ENCODE measurements at regions not wholly inside any gene's neighbourhood (a gene's known extent, or its start where the extent isn't known, plus 50 kb on each side); places are given as distances from the start of the nearest gene placed in this dataset.

DNA sequence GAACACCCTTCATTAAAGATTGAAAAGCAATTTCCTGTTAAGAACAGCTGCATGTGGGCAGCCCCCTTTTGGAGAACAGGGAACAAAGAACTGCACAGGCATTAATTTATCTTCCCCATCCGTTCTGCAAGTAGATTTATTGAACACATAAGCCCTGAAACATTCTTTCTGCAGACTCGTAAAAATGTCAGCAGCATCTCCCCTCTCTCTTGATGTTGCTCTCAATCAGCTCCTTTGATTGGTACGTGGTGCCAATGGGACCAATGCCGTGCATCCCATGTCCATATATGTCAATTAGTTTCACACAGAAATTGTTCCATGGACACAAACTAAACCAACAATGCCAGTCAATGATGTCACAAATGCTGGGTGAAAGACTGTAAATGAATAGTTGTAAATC is 228.5 kb upstream of the RASGEF1B start:
- Histone ChIP-seq H3K4me3 (ENCODE audit: low read length) (no peak overlapping the region), H3K4me2 (ENCODE audit: low read length) (no peak overlapping the region), H3K9me3 (ENCODE audit: low read length) (no peaks in the 10 kb centered on the region), H4K20me1 (ENCODE audit: insufficient read depth) (no peaks in the 10 kb centered on the region), H3F3A (ENCODE audit: insufficient read depth, low read length, poor library complexity, severe bottlenecking) (no peaks in the 10 kb centered on the region), H3K9ac (ENCODE audit: low read length) (no peak overlapping the region), H3K9me2 (ENCODE audit: insufficient read depth, low read length) (no peaks in the 10 kb centered on the region), H3K27me3 (ENCODE audit: insufficient read depth, low read depth, low read length) (no peaks in the 10 kb centered on the region), H2AFZ (ENCODE audit: low read depth, low read length) (no peak overlapping the region), H3K36me3 (ENCODE audit: insufficient read depth, low read length) (no peaks in the 10 kb centered on the region), H3K79me2 (replicated peaks; ENCODE audit: insufficient read depth, low read length) (no peaks in the 10 kb centered on the region), H3K27ac (ENCODE audit: low read length) (no peak overlapping the region)
- TF ChIP-seq, protein P1, sequence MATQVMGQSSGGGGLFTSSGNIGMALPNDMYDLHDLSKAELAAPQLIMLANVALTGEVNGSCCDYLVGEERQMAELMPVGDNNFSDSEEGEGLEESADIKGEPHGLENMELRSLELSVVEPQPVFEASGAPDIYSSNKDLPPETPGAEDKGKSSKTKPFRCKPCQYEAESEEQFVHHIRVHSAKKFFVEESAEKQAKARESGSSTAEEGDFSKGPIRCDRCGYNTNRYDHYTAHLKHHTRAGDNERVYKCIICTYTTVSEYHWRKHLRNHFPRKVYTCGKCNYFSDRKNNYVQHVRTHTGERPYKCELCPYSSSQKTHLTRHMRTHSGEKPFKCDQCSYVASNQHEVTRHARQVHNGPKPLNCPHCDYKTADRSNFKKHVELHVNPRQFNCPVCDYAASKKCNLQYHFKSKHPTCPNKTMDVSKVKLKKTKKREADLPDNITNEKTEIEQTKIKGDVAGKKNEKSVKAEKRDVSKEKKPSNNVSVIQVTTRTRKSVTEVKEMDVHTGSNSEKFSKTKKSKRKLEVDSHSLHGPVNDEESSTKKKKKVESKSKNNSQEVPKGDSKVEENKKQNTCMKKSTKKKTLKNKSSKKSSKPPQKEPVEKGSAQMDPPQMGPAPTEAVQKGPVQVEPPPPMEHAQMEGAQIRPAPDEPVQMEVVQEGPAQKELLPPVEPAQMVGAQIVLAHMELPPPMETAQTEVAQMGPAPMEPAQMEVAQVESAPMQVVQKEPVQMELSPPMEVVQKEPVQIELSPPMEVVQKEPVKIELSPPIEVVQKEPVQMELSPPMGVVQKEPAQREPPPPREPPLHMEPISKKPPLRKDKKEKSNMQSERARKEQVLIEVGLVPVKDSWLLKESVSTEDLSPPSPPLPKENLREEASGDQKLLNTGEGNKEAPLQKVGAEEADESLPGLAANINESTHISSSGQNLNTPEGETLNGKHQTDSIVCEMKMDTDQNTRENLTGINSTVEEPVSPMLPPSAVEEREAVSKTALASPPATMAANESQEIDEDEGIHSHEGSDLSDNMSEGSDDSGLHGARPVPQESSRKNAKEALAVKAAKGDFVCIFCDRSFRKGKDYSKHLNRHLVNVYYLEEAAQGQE (IDR thresholded peaks at IDR 0.05; ENCODE audit: borderline replicate concordance) = no peak
- no peak for TF ChIP-seq TAF1 (IDR thresholded peaks at IDR 0.05; ENCODE audit: low read depth)
- TF ChIP-seq RAD21 (conservative IDR thresholded peaks at IDR 0.05) = no peak
- no peak for TF ChIP-seq SMC3 (conservative IDR thresholded peaks at IDR 0.05; ENCODE audit: poor library complexity)

DNA sequence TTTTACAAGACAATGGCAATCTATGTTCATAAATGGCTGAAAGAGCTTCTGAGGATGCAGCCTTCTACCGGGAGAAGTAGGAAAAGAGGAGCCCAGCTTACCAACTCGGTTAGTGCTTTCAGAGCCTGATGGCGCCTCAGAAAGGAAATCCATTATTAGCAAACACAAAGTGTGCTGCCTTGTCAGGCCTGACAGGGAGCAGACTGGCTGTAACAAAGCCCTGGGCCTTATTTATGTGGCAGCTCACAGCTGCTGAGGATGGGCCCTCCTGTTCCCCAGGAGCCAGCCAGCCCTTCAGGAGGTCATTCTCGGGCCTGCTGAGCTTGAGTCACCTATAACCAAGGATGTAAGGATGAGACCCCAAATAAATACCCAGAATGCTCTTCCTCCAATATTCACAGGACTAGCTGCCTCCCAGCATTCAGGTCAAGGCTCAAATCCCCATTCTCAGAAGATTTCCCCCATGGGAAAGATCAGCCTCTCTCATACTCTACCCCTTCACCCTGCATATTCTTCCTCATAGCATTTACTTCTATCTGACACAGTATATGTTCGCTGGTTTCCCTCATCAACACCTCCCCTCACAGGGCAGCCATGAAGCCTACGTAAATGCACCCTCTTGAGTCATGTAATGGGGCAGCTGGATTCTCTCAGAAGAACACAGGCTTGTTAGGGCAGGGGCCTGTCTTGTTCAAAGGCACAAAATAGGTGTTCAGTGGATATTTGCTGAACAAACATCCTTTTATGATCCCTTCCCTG is 227.0 kb upstream of the RASGEF1B start:
- Histone ChIP-seq H3F3A (ENCODE audit: insufficient read depth, low read length, poor library complexity, severe bottlenecking) (no peaks in the 10 kb centered on the region), H3K4me3 (ENCODE audit: low read length) (no peak overlapping the region), H3K79me2 (replicated peaks; ENCODE audit: insufficient read depth, low read length) (no peaks in the 10 kb centered on the region), H4K20me1 (ENCODE audit: insufficient read depth) (no peaks in the 10 kb centered on the region), H3K4me2 (ENCODE audit: low read length) (no peak overlapping the region), H3K27ac (ENCODE audit: low read length) (no peak overlapping the region), H3K9me3 (ENCODE audit: low read length) (no peaks in the 10 kb centered on the region), H3K9me2 (ENCODE audit: insufficient read depth, low read length) (no peaks in the 10 kb centered on the region), H3K9ac (ENCODE audit: low read length) (no peak overlapping the region), H3K27me3 (ENCODE audit: insufficient read depth, low read depth, low read length) (no peaks in the 10 kb centered on the region), H3K36me3 (ENCODE audit: insufficient read depth, low read length) (no peaks in the 10 kb centered on the region), H2AFZ (ENCODE audit: low read depth, low read length) (no peak overlapping the region)
- no peak for TF ChIP-seq EZH2 (IDR thresholded peaks at IDR 0.05; ENCODE audit: borderline replicate concordance, insufficient read depth, low read length, poor library complexity, severe bottlenecking)
- no peak for TF ChIP-seq TAF1 (IDR thresholded peaks at IDR 0.05; ENCODE audit: low read depth)
- TF ChIP-seq MXI1 (conservative IDR thresholded peaks at IDR 0.05; ENCODE audit: poor library complexity, severe bottlenecking) = no peak
- TF ChIP-seq, protein P1 (IDR thresholded peaks at IDR 0.05; ENCODE audit: borderline replicate concordance) = no peak
- TF ChIP-seq EP300 (conservative IDR thresholded peaks at IDR 0.05; ENCODE audit: poor library complexity, severe bottlenecking) = no peak
- TF ChIP-seq, protein P2, sequence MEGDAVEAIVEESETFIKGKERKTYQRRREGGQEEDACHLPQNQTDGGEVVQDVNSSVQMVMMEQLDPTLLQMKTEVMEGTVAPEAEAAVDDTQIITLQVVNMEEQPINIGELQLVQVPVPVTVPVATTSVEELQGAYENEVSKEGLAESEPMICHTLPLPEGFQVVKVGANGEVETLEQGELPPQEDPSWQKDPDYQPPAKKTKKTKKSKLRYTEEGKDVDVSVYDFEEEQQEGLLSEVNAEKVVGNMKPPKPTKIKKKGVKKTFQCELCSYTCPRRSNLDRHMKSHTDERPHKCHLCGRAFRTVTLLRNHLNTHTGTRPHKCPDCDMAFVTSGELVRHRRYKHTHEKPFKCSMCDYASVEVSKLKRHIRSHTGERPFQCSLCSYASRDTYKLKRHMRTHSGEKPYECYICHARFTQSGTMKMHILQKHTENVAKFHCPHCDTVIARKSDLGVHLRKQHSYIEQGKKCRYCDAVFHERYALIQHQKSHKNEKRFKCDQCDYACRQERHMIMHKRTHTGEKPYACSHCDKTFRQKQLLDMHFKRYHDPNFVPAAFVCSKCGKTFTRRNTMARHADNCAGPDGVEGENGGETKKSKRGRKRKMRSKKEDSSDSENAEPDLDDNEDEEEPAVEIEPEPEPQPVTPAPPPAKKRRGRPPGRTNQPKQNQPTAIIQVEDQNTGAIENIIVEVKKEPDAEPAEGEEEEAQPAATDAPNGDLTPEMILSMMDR (IDR thresholded peaks at IDR 0.05; ENCODE audit: poor library complexity, severe bottlenecking) = no peak
- no peak for TF ChIP-seq RAD21 (conservative IDR thresholded peaks at IDR 0.05)
- TF ChIP-seq SMC3 (conservative IDR thresholded peaks at IDR 0.05; ENCODE audit: poor library complexity) = no peak
- TF ChIP-seq POLR2AphosphoS5 (IDR thresholded peaks at IDR 0.05) = no peak
